ENCODE measurements at regions not wholly inside any gene's neighbourhood (a gene's known extent, or its start where the extent isn't known, plus 50 kb on each side); places are given as distances from the start of the nearest gene placed in this dataset.

DNA sequence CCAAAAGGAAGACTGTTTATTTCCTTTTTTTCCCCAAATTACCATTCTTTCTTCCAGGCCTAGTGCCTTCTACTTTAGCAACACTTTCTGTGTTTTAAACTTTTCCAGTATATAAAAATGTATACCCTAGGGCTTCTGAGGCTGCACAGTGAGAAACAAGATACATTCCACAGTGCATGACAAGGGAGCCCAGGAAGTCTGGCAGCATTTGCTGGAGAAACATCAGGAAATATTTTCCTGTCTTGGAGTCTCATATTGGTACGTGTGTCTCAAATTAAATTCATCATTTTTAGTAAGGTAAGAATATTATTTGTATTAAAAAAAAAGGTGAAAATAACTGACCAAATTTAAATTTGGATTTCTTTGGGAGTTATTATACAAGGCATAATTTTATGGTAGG is 662.6 kb downstream of the RFPL4B start:
- Histone ChIP-seq H3K4me2 (ENCODE audit: low read length) (no peak overlapping the region), H4K20me1 (ENCODE audit: insufficient read depth, low read length) (no peaks in the 10 kb centered on the region), H3K9me2 (ENCODE audit: low read depth, low read length) (no peaks in the 10 kb centered on the region), H3K36me3 (ENCODE audit: insufficient read depth, low read length) (no peaks in the 10 kb centered on the region), H3F3A (ENCODE audit: insufficient read depth, low read length) (no peaks in the 10 kb centered on the region), H3K9ac (ENCODE audit: low read length) (no peak overlapping the region), H3K4me3 (ENCODE audit: low read depth, low read length, poor library complexity, severe bottlenecking) (no peak overlapping the region), H3K4me1 (ENCODE audit: insufficient read depth, low read length, severe bottlenecking) (no peaks in the 10 kb centered on the region), H3K9me3 (ENCODE audit: low read length) (no peaks in the 10 kb centered on the region), H2AFZ (ENCODE audit: low read length) (no peak overlapping the region), H3K27me3 (ENCODE audit: insufficient read depth, low read length) (no peaks in the 10 kb centered on the region), H3K27ac (ENCODE audit: low read depth, low read length, poor library complexity, severe bottlenecking) (no peak overlapping the region), H3K79me2 (ENCODE audit: insufficient read depth, low read length) (no peaks in the 10 kb centered on the region)
- no peak for TF ChIP-seq EZH2 (IDR thresholded peaks at IDR 0.05; ENCODE audit: borderline replicate concordance, low read length)
- TF ChIP-seq, protein P1, sequence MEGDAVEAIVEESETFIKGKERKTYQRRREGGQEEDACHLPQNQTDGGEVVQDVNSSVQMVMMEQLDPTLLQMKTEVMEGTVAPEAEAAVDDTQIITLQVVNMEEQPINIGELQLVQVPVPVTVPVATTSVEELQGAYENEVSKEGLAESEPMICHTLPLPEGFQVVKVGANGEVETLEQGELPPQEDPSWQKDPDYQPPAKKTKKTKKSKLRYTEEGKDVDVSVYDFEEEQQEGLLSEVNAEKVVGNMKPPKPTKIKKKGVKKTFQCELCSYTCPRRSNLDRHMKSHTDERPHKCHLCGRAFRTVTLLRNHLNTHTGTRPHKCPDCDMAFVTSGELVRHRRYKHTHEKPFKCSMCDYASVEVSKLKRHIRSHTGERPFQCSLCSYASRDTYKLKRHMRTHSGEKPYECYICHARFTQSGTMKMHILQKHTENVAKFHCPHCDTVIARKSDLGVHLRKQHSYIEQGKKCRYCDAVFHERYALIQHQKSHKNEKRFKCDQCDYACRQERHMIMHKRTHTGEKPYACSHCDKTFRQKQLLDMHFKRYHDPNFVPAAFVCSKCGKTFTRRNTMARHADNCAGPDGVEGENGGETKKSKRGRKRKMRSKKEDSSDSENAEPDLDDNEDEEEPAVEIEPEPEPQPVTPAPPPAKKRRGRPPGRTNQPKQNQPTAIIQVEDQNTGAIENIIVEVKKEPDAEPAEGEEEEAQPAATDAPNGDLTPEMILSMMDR (IDR thresholded peaks at IDR 0.05; ENCODE audit: low read length), result no peak

DNA sequence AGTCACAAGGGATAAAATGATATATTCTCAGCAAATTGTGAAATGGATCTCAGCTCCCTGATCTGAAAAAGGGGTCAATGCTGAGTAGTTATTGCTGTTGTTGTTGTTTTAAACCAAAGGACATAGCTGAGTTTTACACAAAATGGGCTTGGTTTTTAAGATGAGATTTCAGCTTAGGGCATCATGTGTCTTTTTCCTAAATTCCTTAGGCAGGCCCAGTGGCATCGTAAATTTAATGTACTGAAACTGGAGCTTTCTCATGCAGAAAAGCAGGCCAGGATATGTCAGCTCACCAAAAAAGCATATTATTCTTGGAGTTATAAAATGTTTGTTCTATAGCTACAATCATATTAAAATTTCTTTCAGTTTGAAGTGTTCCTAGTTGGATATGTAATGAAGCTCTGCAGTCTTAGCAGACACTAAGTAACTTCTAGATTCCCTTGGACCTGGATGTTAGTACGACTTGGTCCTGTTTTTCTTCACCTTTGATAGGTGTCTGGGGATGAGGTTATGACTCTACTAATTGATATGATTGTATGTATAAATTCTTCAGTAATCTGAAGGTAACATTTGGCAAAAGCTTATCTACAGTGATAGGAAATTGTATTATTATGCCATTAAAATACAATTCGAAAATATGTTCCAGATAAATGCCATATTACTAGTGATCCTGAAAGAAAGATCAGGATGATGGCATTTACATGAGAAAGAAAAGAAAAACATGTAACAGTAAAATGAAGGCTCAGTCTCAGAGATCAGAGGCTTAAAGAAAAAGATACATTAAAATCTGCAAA is 663.3 kb downstream of the RFPL4B start:
- no peak overlapping the region for H3K27ac ChIP-seq (ENCODE audit: low read depth, low read length, poor library complexity, severe bottlenecking)
- no peaks in the 10 kb centered on the region for H3K36me3 ChIP-seq (ENCODE audit: insufficient read depth, low read length)
- H3K27me3 ChIP-seq (ENCODE audit: insufficient read depth, low read length), result no peaks in the 10 kb centered on the region
- H3K9me3 ChIP-seq (ENCODE audit: low read length), result no peaks in the 10 kb centered on the region
- H3K9ac ChIP-seq (ENCODE audit: low read length), result no peak overlapping the region
- TF ChIP-seq EZH2 (IDR thresholded peaks at IDR 0.05; ENCODE audit: borderline replicate concordance, low read length), result no peak
- TF ChIP-seq, protein P1 (IDR thresholded peaks at IDR 0.05; ENCODE audit: low read length), result no peak
- H3K4me2 ChIP-seq (ENCODE audit: low read length), result no peak overlapping the region
- H3K9me2 ChIP-seq (ENCODE audit: low read depth, low read length), result no peaks in the 10 kb centered on the region
- no peaks in the 10 kb centered on the region for H3K4me1 ChIP-seq (ENCODE audit: insufficient read depth, low read length, severe bottlenecking)
- H3F3A ChIP-seq (ENCODE audit: insufficient read depth, low read length), result no peaks in the 10 kb centered on the region
- no peak overlapping the region for H3K4me3 ChIP-seq (ENCODE audit: low read depth, low read length, poor library complexity, severe bottlenecking)
- no peak overlapping the region for H2AFZ ChIP-seq (ENCODE audit: low read length)
- no peaks in the 10 kb centered on the region for H3K79me2 ChIP-seq (ENCODE audit: insufficient read depth, low read length)
- H4K20me1 ChIP-seq (ENCODE audit: insufficient read depth, low read length), result no peaks in the 10 kb centered on the region

GRCh38 chr6:113011389-113011788 is 664.3 kb downstream of the RFPL4B start:
- no peaks in the 10 kb centered on the region for H3K9me2 ChIP-seq (ENCODE audit: low read depth, low read length)
- H3K79me2 ChIP-seq (ENCODE audit: insufficient read depth, low read length), result no peaks in the 10 kb centered on the region
- TF ChIP-seq, protein P1 (IDR thresholded peaks at IDR 0.05; ENCODE audit: low read length), result no peak
- TF ChIP-seq EZH2 (IDR thresholded peaks at IDR 0.05; ENCODE audit: borderline replicate concordance, low read length), result no peak
- no peaks in the 10 kb centered on the region for H3K27me3 ChIP-seq (ENCODE audit: insufficient read depth, low read length)
- no peaks in the 10 kb centered on the region for H3K4me1 ChIP-seq (ENCODE audit: insufficient read depth, low read length, severe bottlenecking)
- H4K20me1 ChIP-seq (ENCODE audit: insufficient read depth, low read length), result no peaks in the 10 kb centered on the region
- no peaks in the 10 kb centered on the region for H3F3A ChIP-seq (ENCODE audit: insufficient read depth, low read length)
- no peak overlapping the region for H2AFZ ChIP-seq (ENCODE audit: low read length)
- no peak overlapping the region for H3K27ac ChIP-seq (ENCODE audit: low read depth, low read length, poor library complexity, severe bottlenecking)
- H3K4me2 ChIP-seq (ENCODE audit: low read length), result no peak overlapping the region
- H3K9ac ChIP-seq (ENCODE audit: low read length), result no peak overlapping the region
- no peaks in the 10 kb centered on the region for H3K9me3 ChIP-seq (ENCODE audit: low read length)
- H3K36me3 ChIP-seq (ENCODE audit: insufficient read depth, low read length), result no peaks in the 10 kb centered on the region
- no peak overlapping the region for H3K4me3 ChIP-seq (ENCODE audit: low read depth, low read length, poor library complexity, severe bottlenecking)
